ENCODE measurements at regions not wholly inside any gene's neighbourhood (a gene's known extent, or its start where the extent isn't known, plus 50 kb on each side); places are given as distances from the start of the nearest gene placed in this dataset.

DNA sequence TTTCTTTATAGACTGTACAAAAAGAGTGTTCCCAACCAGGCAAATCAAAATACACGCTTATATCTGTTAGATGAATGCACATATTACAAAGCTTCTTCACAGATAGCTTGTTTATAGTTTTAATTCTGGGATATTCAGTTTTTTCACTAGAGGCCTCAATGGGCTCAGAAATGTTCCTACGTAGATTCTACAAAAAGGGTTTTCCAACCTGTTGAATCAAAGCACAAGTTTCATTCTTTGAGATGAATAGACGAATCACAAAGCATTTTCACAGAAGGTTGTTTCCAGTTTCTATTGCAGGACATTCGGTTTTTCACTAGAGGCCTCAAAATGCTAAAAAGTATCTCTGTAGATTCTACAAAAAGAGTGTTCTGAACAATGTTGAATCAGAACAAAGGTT is 1490.3 kb downstream of the UQCRFS1 start:
- Mint-ChIP-seq H3K4me3 (ENCODE audit: low read depth, unreplicated experiment) (no peak overlapping the region), H3K36me3 (ENCODE audit: insufficient read depth, unreplicated experiment) (peaks cover 4% of the 10 kb centered on the region), H3K27me3 (ENCODE audit: unreplicated experiment) (no peaks in the 10 kb centered on the region), H3K27ac (ENCODE audit: unreplicated experiment) (no peak overlapping the region), H3K4me1 (ENCODE audit: low read depth, unreplicated experiment) (no peaks in the 10 kb centered on the region), H3K9me3 (ENCODE audit: low read depth, unreplicated experiment) (peaks cover 9% of the 10 kb centered on the region)
- no peak for DNase-seq
- TF ChIP-seq, protein P1, sequence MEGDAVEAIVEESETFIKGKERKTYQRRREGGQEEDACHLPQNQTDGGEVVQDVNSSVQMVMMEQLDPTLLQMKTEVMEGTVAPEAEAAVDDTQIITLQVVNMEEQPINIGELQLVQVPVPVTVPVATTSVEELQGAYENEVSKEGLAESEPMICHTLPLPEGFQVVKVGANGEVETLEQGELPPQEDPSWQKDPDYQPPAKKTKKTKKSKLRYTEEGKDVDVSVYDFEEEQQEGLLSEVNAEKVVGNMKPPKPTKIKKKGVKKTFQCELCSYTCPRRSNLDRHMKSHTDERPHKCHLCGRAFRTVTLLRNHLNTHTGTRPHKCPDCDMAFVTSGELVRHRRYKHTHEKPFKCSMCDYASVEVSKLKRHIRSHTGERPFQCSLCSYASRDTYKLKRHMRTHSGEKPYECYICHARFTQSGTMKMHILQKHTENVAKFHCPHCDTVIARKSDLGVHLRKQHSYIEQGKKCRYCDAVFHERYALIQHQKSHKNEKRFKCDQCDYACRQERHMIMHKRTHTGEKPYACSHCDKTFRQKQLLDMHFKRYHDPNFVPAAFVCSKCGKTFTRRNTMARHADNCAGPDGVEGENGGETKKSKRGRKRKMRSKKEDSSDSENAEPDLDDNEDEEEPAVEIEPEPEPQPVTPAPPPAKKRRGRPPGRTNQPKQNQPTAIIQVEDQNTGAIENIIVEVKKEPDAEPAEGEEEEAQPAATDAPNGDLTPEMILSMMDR (IDR thresholded peaks at IDR 0.05; ENCODE audit: unreplicated experiment) = no peak
- CTCF ChIA-PET = no interaction called here
- no TSS peak for BruUV-seq (replicated peaks)
- intact Hi-C loops (cut with micrococcal nuclease; ENCODE audit: unreplicated experiment) = no loop called here

DNA sequence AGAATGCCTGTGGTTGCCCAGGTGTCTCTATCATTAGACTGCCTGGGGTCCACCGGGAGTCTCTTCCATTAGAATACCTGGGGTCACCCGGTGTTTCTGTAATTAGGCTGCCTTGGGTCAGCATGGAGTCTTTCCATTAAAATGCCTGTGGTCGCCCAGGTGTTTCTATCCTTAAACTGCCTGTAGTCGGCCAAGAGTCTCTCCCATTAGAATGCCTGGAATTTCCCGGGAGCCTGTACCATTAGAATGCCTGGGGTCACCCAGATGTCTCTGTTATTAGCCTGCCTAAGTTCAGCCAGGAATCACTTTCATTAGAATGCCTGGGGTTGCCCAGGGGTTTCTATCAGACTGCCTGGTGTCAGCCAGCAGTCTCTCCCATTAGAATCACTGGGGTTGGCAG is 1492.8 kb downstream of the UQCRFS1 start:
- Mint-ChIP-seq H3K36me3 (ENCODE audit: insufficient read depth, unreplicated experiment) (no peaks in the 10 kb centered on the region), H3K4me1 (ENCODE audit: low read depth, unreplicated experiment) (no peaks in the 10 kb centered on the region), H3K9me3 (ENCODE audit: low read depth, unreplicated experiment) (peaks cover 19% of the 10 kb centered on the region), H3K27ac (ENCODE audit: unreplicated experiment) (no peak overlapping the region), H3K27me3 (ENCODE audit: unreplicated experiment) (no peaks in the 10 kb centered on the region), H3K4me3 (ENCODE audit: low read depth, unreplicated experiment) (no peak overlapping the region)
- no TSS peak for BruUV-seq (replicated peaks)
- CTCF ChIA-PET = no interaction called here
- intact Hi-C loops (cut with micrococcal nuclease; ENCODE audit: unreplicated experiment) = no loop called here
- TF ChIP-seq, protein P1 (IDR thresholded peaks at IDR 0.05; ENCODE audit: unreplicated experiment) = no peak
- no peak for DNase-seq

DNA sequence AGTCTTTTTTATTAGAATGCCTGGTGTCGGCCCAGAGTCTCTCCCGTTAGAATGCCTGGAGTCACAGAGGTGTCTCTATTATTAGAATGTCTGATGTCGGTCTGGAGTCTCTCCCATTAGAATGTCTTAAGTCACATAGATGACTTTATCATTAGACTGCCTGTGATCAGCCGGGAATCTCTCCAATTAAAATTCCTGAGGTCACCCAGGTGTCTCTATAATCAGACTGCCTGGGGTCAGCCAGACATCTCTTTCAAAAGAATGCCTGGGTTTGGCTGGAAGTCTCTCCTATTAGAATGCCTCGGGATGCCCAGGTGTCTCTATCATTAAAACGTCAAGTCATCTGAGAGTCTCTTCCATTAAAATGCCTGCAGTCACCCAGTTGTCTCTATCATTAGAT is 1493.9 kb downstream of the UQCRFS1 start:
- intact Hi-C loops (cut with micrococcal nuclease; ENCODE audit: unreplicated experiment) = no loop called here
- Mint-ChIP-seq H3K36me3 (ENCODE audit: insufficient read depth, unreplicated experiment) (no peaks in the 10 kb centered on the region), H3K4me3 (ENCODE audit: low read depth, unreplicated experiment) (no peak overlapping the region), H3K27ac (ENCODE audit: unreplicated experiment) (peak overlapping the region; percentile 15), H3K27me3 (ENCODE audit: unreplicated experiment) (no peaks in the 10 kb centered on the region), H3K4me1 (ENCODE audit: low read depth, unreplicated experiment) (no peaks in the 10 kb centered on the region), H3K9me3 (ENCODE audit: low read depth, unreplicated experiment) (peaks cover 19% of the 10 kb centered on the region)
- TF ChIP-seq, protein P1 (IDR thresholded peaks at IDR 0.05; ENCODE audit: unreplicated experiment) = no peak
- DNase-seq = no peak
- no TSS peak for BruUV-seq (replicated peaks)
- CTCF ChIA-PET = no interaction called here

DNA sequence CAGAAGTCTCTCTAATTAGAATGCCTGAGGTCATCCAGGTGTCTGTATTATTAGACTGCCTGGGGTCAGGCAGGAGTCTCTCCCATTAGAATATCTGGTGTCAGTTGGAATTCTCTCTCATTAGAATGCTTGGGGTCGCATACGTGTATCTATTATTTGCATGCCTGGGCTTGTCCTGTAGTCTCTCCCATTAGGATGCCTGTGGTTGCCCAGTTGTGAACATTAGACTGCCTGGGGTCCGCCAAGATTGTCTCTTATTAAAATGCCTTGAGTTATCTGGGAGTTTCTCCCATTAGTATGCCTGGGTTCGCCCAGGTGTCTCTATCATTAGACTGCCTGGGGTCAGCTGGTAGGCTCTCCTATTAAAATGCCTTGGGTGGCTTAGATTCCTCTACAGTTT is 1494.7 kb downstream of the UQCRFS1 start:
- no peak for DNase-seq
- no peak overlapping the region for H3K4me3 Mint-ChIP-seq (ENCODE audit: low read depth, unreplicated experiment)
- CTCF ChIA-PET = no interaction called here
- no peaks in the 10 kb centered on the region for H3K4me1 Mint-ChIP-seq (ENCODE audit: low read depth, unreplicated experiment)
- BruUV-seq (replicated peaks) = no TSS peak
- no peak overlapping the region for H3K27ac Mint-ChIP-seq (ENCODE audit: unreplicated experiment)
- no peaks in the 10 kb centered on the region for H3K27me3 Mint-ChIP-seq (ENCODE audit: unreplicated experiment)
- peaks cover 19% of the 10 kb centered on the region for H3K9me3 Mint-ChIP-seq (ENCODE audit: low read depth, unreplicated experiment)
- intact Hi-C loops (cut with micrococcal nuclease; ENCODE audit: unreplicated experiment) = no loop called here
- TF ChIP-seq, protein P1 (IDR thresholded peaks at IDR 0.05; ENCODE audit: unreplicated experiment) = no peak
- H3K36me3 Mint-ChIP-seq (ENCODE audit: insufficient read depth, unreplicated experiment) = no peaks in the 10 kb centered on the region

DNA sequence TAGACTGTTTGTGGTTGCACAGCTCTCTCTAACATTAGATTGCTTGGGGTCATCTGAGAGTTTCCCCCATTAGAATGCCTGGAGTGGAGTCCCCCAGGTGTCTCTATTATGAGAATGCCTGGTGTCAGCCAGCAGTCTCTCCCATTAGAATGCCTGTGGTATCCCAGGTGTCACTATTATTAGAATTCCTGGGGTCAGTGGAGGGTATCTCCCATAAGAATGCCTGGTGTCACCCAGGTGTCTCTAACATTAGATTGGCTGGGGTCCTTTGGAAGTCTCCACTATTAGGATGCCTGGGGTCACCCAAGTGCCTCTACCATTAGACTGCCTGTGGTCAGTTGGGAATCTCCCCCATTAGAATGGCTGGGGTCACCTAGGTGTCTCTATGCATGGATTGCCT is 1495.1 kb downstream of the UQCRFS1 start:
- CTCF ChIA-PET = no interaction called here
- no peak overlapping the region for H3K4me3 Mint-ChIP-seq (ENCODE audit: low read depth, unreplicated experiment)
- H3K4me1 Mint-ChIP-seq (ENCODE audit: low read depth, unreplicated experiment) = no peaks in the 10 kb centered on the region
- H3K27me3 Mint-ChIP-seq (ENCODE audit: unreplicated experiment) = no peaks in the 10 kb centered on the region
- H3K9me3 Mint-ChIP-seq (ENCODE audit: low read depth, unreplicated experiment) = peaks cover 19% of the 10 kb centered on the region
- no TSS peak for BruUV-seq (replicated peaks)
- intact Hi-C loops (cut with micrococcal nuclease; ENCODE audit: unreplicated experiment) = no loop called here
- no peak overlapping the region for H3K27ac Mint-ChIP-seq (ENCODE audit: unreplicated experiment)
- TF ChIP-seq, protein P1 (IDR thresholded peaks at IDR 0.05; ENCODE audit: unreplicated experiment) = no peak
- H3K36me3 Mint-ChIP-seq (ENCODE audit: insufficient read depth, unreplicated experiment) = no peaks in the 10 kb centered on the region
- DNase-seq = no peak

Data from Calu3 (cell line).